ENCODE measurements at regions not wholly inside any gene's neighbourhood (a gene's known extent, or its start where the extent isn't known, plus 50 kb on each side); places are given as distances from the start of the nearest gene placed in this dataset.

DNA sequence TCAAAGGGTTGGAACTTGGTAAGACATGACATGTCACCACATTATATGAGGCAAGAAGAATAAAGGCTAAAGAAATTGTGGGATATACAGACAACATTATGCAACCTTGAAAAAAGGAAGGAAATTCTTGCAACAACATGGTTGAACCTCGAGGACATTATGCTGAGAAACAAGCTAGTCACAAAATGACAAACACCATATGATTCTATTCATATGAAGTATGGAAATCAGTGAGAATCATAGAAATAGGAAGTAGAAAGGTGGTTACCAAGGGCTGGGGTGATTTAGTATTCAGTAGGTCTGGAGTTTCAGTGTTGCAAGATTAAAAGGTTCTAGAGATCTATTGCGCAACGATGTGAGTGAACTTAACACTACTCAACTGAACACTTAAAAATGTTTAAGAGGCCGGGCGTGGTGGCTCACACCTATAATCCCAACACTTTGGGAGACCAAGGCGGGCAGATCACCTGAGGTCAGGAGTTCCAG lies 126.9 kb upstream of the TBX20 start:
- no peak for TF ChIP-seq POLR2A (IDR thresholded peaks at IDR 0.05; ENCODE audit: low read depth, low read length)
- TF ChIP-seq POLR2AphosphoS5 (IDR thresholded peaks at IDR 0.05; ENCODE audit: low read depth, low read length): no peak
- no peak for TF ChIP-seq SPI1 (IDR thresholded peaks at IDR 0.05; ENCODE audit: low read depth, low read length)
- TF ChIP-seq PAX5 (IDR thresholded peaks at IDR 0.05; ENCODE audit: insufficient read depth, low read length, severe bottlenecking): no peak
- no peak for TF ChIP-seq TAF1 (IDR thresholded peaks at IDR 0.05; ENCODE audit: low read depth, low read length)
- no peak for TF ChIP-seq POU2F2 (IDR thresholded peaks at IDR 0.05; ENCODE audit: low read depth, low read length)

All from GM12891 (cell line).